Liver (tissue), 8 donors: ENCODE measurements at regions not wholly inside any gene's neighbourhood (a gene's known extent, or its start where the extent isn't known, plus 50 kb on each side); places are given as distances from the start of the nearest gene placed in this dataset.

Experiments
- DNase-seq: peaks from one replicate; pipeline ENCODE4 v3.0.0-alpha.2; 2017; ENCODE audit warnings: low spot score
- H3K27ac ChIP-seq, 2 donors: one replicate each; pipeline ENCODE4 v1.7.0; 2013; ENCODE audit warnings: inconsistent platforms in 2 of 2, low read length in 2 of 2, control low read depth in 1 of 2, low read depth in 1 of 2, mild to moderate bottlenecking in 1 of 2
- H3K27me3 ChIP-seq, 4 donors: one replicate each; pipeline versions ENCODE4 v1.6.1 to v1.7.0; 2013; ENCODE audit warnings: low read length in 3 of 4, inconsistent platforms in 1 of 4, mild to moderate bottlenecking in 1 of 4, moderate library complexity in 1 of 4; ENCODE audit not compliant: control insufficient read depth in 4 of 4, insufficient read depth in 4 of 4
- H3K36me3 ChIP-seq, 4 donors: one replicate each; pipeline versions ENCODE4 v1.6.1 to v1.7.0; 2013; ENCODE audit warnings: low read length in 3 of 4, mild to moderate bottlenecking in 3 of 4, low read depth in 1 of 4, moderate library complexity in 1 of 4; ENCODE audit not compliant: control insufficient read depth in 4 of 4, insufficient read depth in 3 of 4
- H3K4me1 ChIP-seq, 4 donors: one replicate each; pipeline versions ENCODE4 v1.6.1 to v1.7.0; 2013; ENCODE audit warnings: low read length in 3 of 4, mild to moderate bottlenecking in 3 of 4, moderate library complexity in 1 of 4; ENCODE audit not compliant: control insufficient read depth in 4 of 4, insufficient read depth in 4 of 4
- H3K4me3 ChIP-seq, 3 donors: one replicate each; pipeline versions ENCODE4 v1.6.1 to v1.7.0; 2013; ENCODE audit warnings: low read length in 3 of 3, control low read depth in 1 of 3, low read depth in 1 of 3, mild to moderate bottlenecking in 1 of 3
- H3K9ac ChIP-seq, 2 donors: one replicate each; pipeline ENCODE4 v1.7.0; 2013; ENCODE audit warnings: low read length in 2 of 2, mild to moderate bottlenecking in 2 of 2, moderate library complexity in 2 of 2, control low read depth in 1 of 2, low read depth in 1 of 2
- H3K9me3 ChIP-seq, 4 donors: one replicate each; pipeline versions ENCODE4 v1.6.1 to v1.7.0; 2013; ENCODE audit warnings: low read length in 3 of 4; ENCODE audit not compliant: control insufficient read depth in 4 of 4
- EGR1 ChIP-seq, 2 donors: IDR thresholded peaks; 2 replicates each; pipeline ENCODE4 v1.6.1; 2016 to 2018; ENCODE audit warnings: antibody characterized with exemption in 2 of 2, low read depth in 2 of 2
- FOXA1 ChIP-seq: IDR thresholded peaks from 2 replicates; pipeline ENCODE4 v1.6.1; 2016; ENCODE audit warnings: antibody characterized with exemption
- FOXA2 ChIP-seq: IDR thresholded peaks from 2 replicates; pipeline ENCODE4 v1.6.1; 2016; ENCODE audit warnings: antibody characterized with exemption
- GABPA ChIP-seq, 2 donors: IDR thresholded peaks in 1 of 2; conservative IDR thresholded peaks in 1 of 2; 2 replicates each; pipeline ENCODE4 v1.6.1; 2016; ENCODE audit warnings: antibody characterized with exemption in 2 of 2, mild to moderate bottlenecking in 1 of 2, moderate library complexity in 1 of 2
- HNF4A ChIP-seq, 2 donors: conservative IDR thresholded peaks; 2 replicates each; pipeline ENCODE4 v1.6.1; 2016; ENCODE audit warnings: antibody characterized with exemption in 2 of 2, mild to moderate bottlenecking in 2 of 2
- HNF4G ChIP-seq: IDR thresholded peaks from 2 replicates; pipeline ENCODE4 v1.6.1; 2016; ENCODE audit warnings: antibody characterized with exemption
- RAD21 ChIP-seq, 2 donors: IDR thresholded peaks; 2 replicates each; pipeline ENCODE4 v1.6.1; 2016; ENCODE audit warnings: antibody characterized with exemption in 2 of 2, mild to moderate bottlenecking in 2 of 2
- REST ChIP-seq: IDR thresholded peaks from 2 replicates; pipeline ENCODE4 v1.6.1; 2016; ENCODE audit warnings: antibody characterized with exemption, mild to moderate bottlenecking
- RXRA ChIP-seq, 2 donors: IDR thresholded peaks; 2 replicates each; pipeline ENCODE4 v1.6.1; 2017 to 2018; ENCODE audit warnings: antibody characterized with exemption in 2 of 2, mild to moderate bottlenecking in 1 of 2
- TAF1 ChIP-seq: conservative IDR thresholded peaks from 2 replicates; pipeline ENCODE4 v1.6.1; 2016; ENCODE audit warnings: antibody characterized with exemption, mild to moderate bottlenecking
- YY1 ChIP-seq: IDR thresholded peaks from 2 replicates; pipeline ENCODE4 v1.6.1; 2016; ENCODE audit warnings: antibody characterized with exemption, mild to moderate bottlenecking
- ZBTB33 ChIP-seq: IDR thresholded peaks from 2 replicates; pipeline ENCODE4 v1.6.1; 2016; ENCODE audit warnings: antibody characterized with exemption
- WGBS: extraction: QIAGEN DNeasy Blood & Tissue Kit; methylation state at CpG from one replicate; pipeline ENCODE4 v1.1.7; 2013; 5-methylcytosine and 5-hydroxymethylcytosine counted together
- TF ChIP-seq, protein P1 (sequence below): fragments of 150-350 bp; IDR thresholded peaks from 2 replicates; pipeline ENCODE4 v1.5.1; 2017; ENCODE audit warnings: improper control_type of control experiment, low read depth, low read length; ENCODE audit not compliant: missing input control
- TF ChIP-seq, protein P2 (sequence below): IDR thresholded peaks from 2 replicates; pipeline ENCODE4 v1.6.1; 2016; ENCODE audit warnings: antibody characterized with exemption
- donor health status: healthy.
- donor health status: healthy.
- donor health status: healthy.
- donor health status: healthy.
- donor health status: healthy.

- Histone ChIP-seq H3K9ac (no peak overlapping the region), H3K27ac (no peak overlapping the region), H3K9me3 (no peaks in the 10 kb centered on the region), H3K27me3 (peaks cover 0 to 7% (median 1%) of the 10 kb centered on the region in 4 donors), H3K4me1 (no peaks in the 10 kb centered on the region), H3K4me3 (no peak overlapping the region), H3K36me3 (no peaks in the 10 kb centered on the region)
- no peak for TF ChIP-seq EGR1 (IDR thresholded peaks at IDR 0.05; ENCODE audit: low read depth in 2 of 2)
- TF ChIP-seq TAF1: no peak
- TF ChIP-seq HNF4G: no peak
- TF ChIP-seq GABPA (IDR thresholded peaks at IDR 0.05 in 1 of 2, conservative IDR thresholded peaks at IDR 0.05 in 1 of 2): no peak
- TF ChIP-seq RAD21 (IDR thresholded peaks at IDR 0.05): no peak
- DNase-seq: no peak
- WGBS: 76% methylated on average over 7 of the region's 7 CpGs
Measured at GRCh38 chr20:60476045-60476444, 517.8 kb downstream of the CDH26 start.

- H3K27ac ChIP-seq: no peak overlapping the region
- no peaks in the 10 kb centered on the region for H3K9me3 ChIP-seq
- DNase-seq: no peak
- peaks cover 0 to 7% (median 3%) of the 10 kb centered on the region in 4 donors for H3K27me3 ChIP-seq
- H3K4me1 ChIP-seq: no peaks in the 10 kb centered on the region
- WGBS: 53% methylated on average over 11 of the region's 11 CpGs
- no peaks in the 10 kb centered on the region for H3K36me3 ChIP-seq
- TF ChIP-seq, protein P1, sequence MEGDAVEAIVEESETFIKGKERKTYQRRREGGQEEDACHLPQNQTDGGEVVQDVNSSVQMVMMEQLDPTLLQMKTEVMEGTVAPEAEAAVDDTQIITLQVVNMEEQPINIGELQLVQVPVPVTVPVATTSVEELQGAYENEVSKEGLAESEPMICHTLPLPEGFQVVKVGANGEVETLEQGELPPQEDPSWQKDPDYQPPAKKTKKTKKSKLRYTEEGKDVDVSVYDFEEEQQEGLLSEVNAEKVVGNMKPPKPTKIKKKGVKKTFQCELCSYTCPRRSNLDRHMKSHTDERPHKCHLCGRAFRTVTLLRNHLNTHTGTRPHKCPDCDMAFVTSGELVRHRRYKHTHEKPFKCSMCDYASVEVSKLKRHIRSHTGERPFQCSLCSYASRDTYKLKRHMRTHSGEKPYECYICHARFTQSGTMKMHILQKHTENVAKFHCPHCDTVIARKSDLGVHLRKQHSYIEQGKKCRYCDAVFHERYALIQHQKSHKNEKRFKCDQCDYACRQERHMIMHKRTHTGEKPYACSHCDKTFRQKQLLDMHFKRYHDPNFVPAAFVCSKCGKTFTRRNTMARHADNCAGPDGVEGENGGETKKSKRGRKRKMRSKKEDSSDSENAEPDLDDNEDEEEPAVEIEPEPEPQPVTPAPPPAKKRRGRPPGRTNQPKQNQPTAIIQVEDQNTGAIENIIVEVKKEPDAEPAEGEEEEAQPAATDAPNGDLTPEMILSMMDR: no peak
- TF ChIP-seq GABPA (IDR thresholded peaks at IDR 0.05 in 1 of 2, conservative IDR thresholded peaks at IDR 0.05 in 1 of 2): no peak
- TF ChIP-seq HNF4G: no peak
- TF ChIP-seq REST: no peak
- TF ChIP-seq FOXA2: no peak
- no peak for TF ChIP-seq RXRA (IDR thresholded peaks at IDR 0.05)
- TF ChIP-seq FOXA1: no peak
- no peak for TF ChIP-seq HNF4A (conservative IDR thresholded peaks at IDR 0.05)
- TF ChIP-seq TAF1: no peak
- TF ChIP-seq YY1: no peak
- TF ChIP-seq ZBTB33: no peak
- TF ChIP-seq, protein P2, sequence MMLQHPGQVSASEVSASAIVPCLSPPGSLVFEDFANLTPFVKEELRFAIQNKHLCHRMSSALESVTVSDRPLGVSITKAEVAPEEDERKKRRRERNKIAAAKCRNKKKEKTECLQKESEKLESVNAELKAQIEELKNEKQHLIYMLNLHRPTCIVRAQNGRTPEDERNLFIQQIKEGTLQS: no peak
- no peak for TF ChIP-seq EGR1 (IDR thresholded peaks at IDR 0.05; ENCODE audit: low read depth in 2 of 2)
- no peak overlapping the region for H3K4me3 ChIP-seq
- no peak overlapping the region for H3K9ac ChIP-seq
Measured at GRCh38 chr20:60477958-60478357, 519.7 kb downstream of the CDH26 start.
